Osteoblast (primary cell): ENCODE measurements at regions not wholly inside any gene's neighbourhood (a gene's known extent, or its start where the extent isn't known, plus 50 kb on each side); places are given as distances from the start of the nearest gene placed in this dataset.

ENCODE experiments used
- DNase-seq: peaks from one replicate; pipeline ENCODE4 v3.0.0; 2011; ENCODE audit warnings: low spot score, mixed read lengths; ENCODE audit not compliant: insufficient read length; ENCODE audit errors: missing footprints
- H2AFZ ChIP-seq: 2 replicates; pipeline ENCODE4 v1.6.0; 2011; ENCODE audit warnings: mild to moderate bottlenecking, low read length
- H3K27ac ChIP-seq: 2 replicates; pipeline ENCODE4 v1.5.1; 2011; ENCODE audit warnings: mild to moderate bottlenecking, low read depth, low read length, moderate library complexity
- H3K27me3 ChIP-seq: 2 replicates; pipeline ENCODE4 v1.6.0; 2012; ENCODE audit warnings: mild to moderate bottlenecking, control low read depth, inconsistent platforms, low read length, moderate library complexity; ENCODE audit not compliant: insufficient read depth
- H3K36me3 ChIP-seq: 2 replicates; pipeline ENCODE4 v1.5.1; 2011; ENCODE audit warnings: mild to moderate bottlenecking, low read length, control low read depth, moderate library complexity; ENCODE audit not compliant: insufficient read depth
- H3K4me1 ChIP-seq: 2 replicates; pipeline ENCODE4 v1.5.1; 2011; ENCODE audit warnings: mild to moderate bottlenecking, low read length, control low read depth, moderate library complexity; ENCODE audit not compliant: insufficient read depth
- H3K4me2 ChIP-seq: 2 replicates; pipeline ENCODE4 v1.6.0; 2011; ENCODE audit warnings: mild to moderate bottlenecking, low read length; ENCODE audit not compliant: insufficient read depth
- H3K4me3 ChIP-seq: fragments of 200-600 bp; sonication (generic); 3 replicates; pipeline ENCODE4 v1.5.1; 2012; ENCODE audit warnings: mild to moderate bottlenecking, low read length, inconsistent platforms; ENCODE audit not compliant: insufficient read depth
- H3K79me2 ChIP-seq: 2 replicates; pipeline ENCODE4 v1.6.0; 2012; ENCODE audit warnings: mild to moderate bottlenecking, low read length, control low read depth, inconsistent platforms; ENCODE audit not compliant: insufficient read depth
- H3K9me3 ChIP-seq: 2 replicates; pipeline ENCODE4 v1.5.1; 2011; ENCODE audit warnings: low read depth, low read length, control low read depth
- H4K20me1 ChIP-seq: 2 replicates; pipeline ENCODE4 v1.6.0; 2012; ENCODE audit warnings: mild to moderate bottlenecking, low read length, control low read depth; ENCODE audit not compliant: insufficient read depth
- TF ChIP-seq, protein P1 (sequence below): IDR thresholded peaks from 2 replicates; pipeline ENCODE4 v1.5.1; 2011; ENCODE audit warnings: mild to moderate bottlenecking, low read depth, low read length, moderate library complexity; ENCODE audit errors: extremely low read depth

DNA sequence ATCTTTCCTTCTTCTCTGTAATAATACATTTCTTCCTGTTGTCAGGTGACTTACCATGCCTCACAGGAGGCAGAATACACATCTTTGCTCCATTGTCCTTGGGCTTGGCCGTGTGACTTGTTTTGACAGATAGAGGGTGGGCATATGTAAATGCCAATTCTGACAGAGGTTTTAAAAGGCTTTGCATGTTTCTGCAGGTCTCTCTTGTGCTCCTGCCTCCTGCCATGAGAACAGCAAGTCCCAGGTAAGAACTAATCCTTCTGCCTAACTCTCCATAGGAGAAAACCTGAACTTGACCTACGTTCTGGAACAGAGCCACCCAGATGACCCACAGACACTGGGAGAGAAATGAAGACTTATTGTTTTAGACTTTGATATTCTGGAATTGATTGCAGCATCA lies 88.7 kb upstream of the TNFSF11 start:
- Histone ChIP-seq H3K9me3 (no peaks in the 10 kb centered on the region), H2AFZ (no peak overlapping the region), H3K36me3 (no peaks in the 10 kb centered on the region), H3K79me2 (no peaks in the 10 kb centered on the region), H3K27me3 (peaks cover 11% of the 10 kb centered on the region), H3K4me3 (no peak overlapping the region), H3K4me1 (peaks cover 40% of the 10 kb centered on the region), H4K20me1 (no peaks in the 10 kb centered on the region), H3K4me2 (no peak overlapping the region), H3K27ac (no peak overlapping the region)
- DNase-seq = no peak
- TF ChIP-seq, protein P1, sequence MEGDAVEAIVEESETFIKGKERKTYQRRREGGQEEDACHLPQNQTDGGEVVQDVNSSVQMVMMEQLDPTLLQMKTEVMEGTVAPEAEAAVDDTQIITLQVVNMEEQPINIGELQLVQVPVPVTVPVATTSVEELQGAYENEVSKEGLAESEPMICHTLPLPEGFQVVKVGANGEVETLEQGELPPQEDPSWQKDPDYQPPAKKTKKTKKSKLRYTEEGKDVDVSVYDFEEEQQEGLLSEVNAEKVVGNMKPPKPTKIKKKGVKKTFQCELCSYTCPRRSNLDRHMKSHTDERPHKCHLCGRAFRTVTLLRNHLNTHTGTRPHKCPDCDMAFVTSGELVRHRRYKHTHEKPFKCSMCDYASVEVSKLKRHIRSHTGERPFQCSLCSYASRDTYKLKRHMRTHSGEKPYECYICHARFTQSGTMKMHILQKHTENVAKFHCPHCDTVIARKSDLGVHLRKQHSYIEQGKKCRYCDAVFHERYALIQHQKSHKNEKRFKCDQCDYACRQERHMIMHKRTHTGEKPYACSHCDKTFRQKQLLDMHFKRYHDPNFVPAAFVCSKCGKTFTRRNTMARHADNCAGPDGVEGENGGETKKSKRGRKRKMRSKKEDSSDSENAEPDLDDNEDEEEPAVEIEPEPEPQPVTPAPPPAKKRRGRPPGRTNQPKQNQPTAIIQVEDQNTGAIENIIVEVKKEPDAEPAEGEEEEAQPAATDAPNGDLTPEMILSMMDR = no peak

DNA sequence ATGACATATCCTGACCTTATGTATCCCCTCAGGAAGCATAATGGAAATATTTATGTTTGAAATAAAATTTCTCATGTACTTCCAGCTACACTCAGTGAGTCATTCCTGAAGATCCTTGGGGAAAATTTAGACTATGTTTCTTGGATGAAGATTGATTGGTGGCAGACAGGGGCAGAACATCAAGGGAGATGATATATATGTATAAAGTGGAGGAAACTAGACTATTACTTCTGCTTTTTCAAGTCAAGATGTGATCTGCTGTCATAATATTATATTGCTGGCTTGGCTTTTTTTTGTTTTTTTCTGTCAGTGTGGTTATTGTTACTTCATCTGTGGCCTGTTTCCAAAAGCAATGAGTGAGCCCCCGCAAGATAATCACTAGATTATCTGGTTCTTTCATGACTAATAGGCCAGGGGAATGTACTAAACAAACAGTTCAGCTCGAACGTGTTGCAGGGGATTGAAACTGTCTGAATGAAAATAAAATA lies 87.2 kb upstream of the TNFSF11 start:
- Histone ChIP-seq H3K36me3 (no peaks in the 10 kb centered on the region), H2AFZ (no peak overlapping the region), H3K4me3 (peak overlapping the region; percentile 12), H3K27ac (peak overlapping the region; percentile 88), H4K20me1 (no peaks in the 10 kb centered on the region), H3K27me3 (peaks cover 21% of the 10 kb centered on the region), H3K4me1 (peaks cover 40% of the 10 kb centered on the region), H3K4me2 (peak overlapping the region; percentile 73), H3K9me3 (no peaks in the 10 kb centered on the region), H3K79me2 (no peaks in the 10 kb centered on the region)
- DNase-seq = peak; percentile 69
- TF ChIP-seq, protein P1 = no peak

DNA sequence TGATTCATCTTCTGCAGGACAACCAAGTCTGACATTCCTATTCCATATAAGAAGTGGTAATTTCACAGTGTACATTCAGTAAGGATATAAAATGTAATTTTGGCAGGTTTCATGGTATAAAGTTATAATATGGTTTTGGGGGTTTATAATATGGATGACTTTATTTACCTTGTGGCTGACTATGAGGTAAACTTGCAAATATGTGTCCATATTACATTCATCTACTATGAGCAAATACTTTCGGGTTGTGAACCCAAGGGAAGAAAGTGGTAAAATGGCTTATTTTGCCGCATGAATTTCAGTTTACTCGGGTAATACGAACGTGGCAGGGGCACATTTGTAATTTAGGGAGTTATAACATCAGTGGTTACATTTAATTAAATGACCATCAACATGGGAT lies 86.7 kb upstream of the TNFSF11 start:
- no peaks in the 10 kb centered on the region for H3K79me2 ChIP-seq
- H3K4me3 ChIP-seq = peak overlapping the region; percentile 42
- H3K9me3 ChIP-seq = no peaks in the 10 kb centered on the region
- H4K20me1 ChIP-seq = no peaks in the 10 kb centered on the region
- peaks cover 40% of the 10 kb centered on the region for H3K4me1 ChIP-seq
- H3K36me3 ChIP-seq = no peaks in the 10 kb centered on the region
- H3K4me2 ChIP-seq = peak overlapping the region; percentile 73
- H2AFZ ChIP-seq = peak overlapping the region; percentile 29
- no peak for DNase-seq
- TF ChIP-seq, protein P1 = no peak
- peak overlapping the region; percentile 88 for H3K27ac ChIP-seq
- H3K27me3 ChIP-seq = peaks cover 23% of the 10 kb centered on the region

DNA sequence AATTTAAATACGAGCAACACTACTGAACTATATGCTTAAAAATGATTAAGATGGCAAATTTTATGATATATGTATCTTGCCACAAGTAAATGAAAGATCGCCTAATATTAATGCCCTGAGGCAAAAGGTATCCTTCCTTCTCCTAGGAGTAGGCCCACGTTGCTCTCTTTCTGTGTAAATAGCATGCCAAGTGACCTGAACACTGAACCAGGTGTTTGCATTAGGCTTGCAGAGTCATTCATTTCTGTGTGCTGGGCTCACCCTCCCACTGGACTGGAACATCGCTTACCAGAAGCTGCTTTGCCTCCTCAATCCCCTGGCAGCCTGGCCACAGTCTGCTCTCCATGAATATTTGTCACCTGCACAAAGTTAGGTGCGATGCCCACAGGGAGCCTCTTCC lies 83.3 kb upstream of the TNFSF11 start:
- no peak for DNase-seq
- Histone ChIP-seq H3K79me2 (no peaks in the 10 kb centered on the region), H3K4me2 (no peak overlapping the region), H3K4me3 (no peak overlapping the region), H3K27ac (no peak overlapping the region), H3K9me3 (no peaks in the 10 kb centered on the region), H3K36me3 (no peaks in the 10 kb centered on the region), H3K4me1 (peaks cover 30% of the 10 kb centered on the region), H3K27me3 (peaks cover 23% of the 10 kb centered on the region), H2AFZ (no peak overlapping the region), H4K20me1 (no peaks in the 10 kb centered on the region)
- TF ChIP-seq, protein P1 = no peak
